ENCODE measurements at regions not wholly inside any gene's neighbourhood (a gene's known extent, or its start where the extent isn't known, plus 50 kb on each side); places are given as distances from the start of the nearest gene placed in this dataset.
"Not testable (repeated sequence)": the region's sequence is repeated elsewhere in the genome, so short reads cannot be mapped to it uniquely, and the experiment has no call there.

- no peak for DNase-seq
Measured at GRCh38 chr1:95701450-95702173, 467.6 kb downstream of the RWDD3 start.

- DNase-seq: no peak
Measured at GRCh38 chr1:95703046-95703445, 469.0 kb downstream of the RWDD3 start.

- DNase-seq: no peak
Measured at GRCh38 chr1:95716097-95716496, 482.1 kb downstream of the RWDD3 start.

- DNase-seq: no peak
Measured at GRCh38 chr1:95716550-95716949, 482.5 kb downstream of the RWDD3 start.

- DNase-seq: no peak
Measured at GRCh38 chr1:95723346-95723745, 489.3 kb downstream of the RWDD3 start.

- DNase-seq: no peak
Measured at GRCh38 chr1:95728841-95729240, 494.8 kb downstream of the RWDD3 start.

- no peak for DNase-seq
Measured at GRCh38 chr1:95730986-95731385, 497.0 kb downstream of the RWDD3 start.

- DNase-seq: no peak
Measured at GRCh38 chr1:95731466-95731865, 497.5 kb downstream of the RWDD3 start.

- no peak for DNase-seq
Measured at GRCh38 chr1:95733031-95733430, 499.0 kb downstream of the RWDD3 start.

- no peak for DNase-seq
Measured at GRCh38 chr1:95733671-95734070, 499.7 kb downstream of the RWDD3 start.

- no peak for DNase-seq
Measured at GRCh38 chr1:95734560-95734959, 500.6 kb downstream of the RWDD3 start.

GRCh38 chr1:95742591-95743089 is 508.6 kb downstream of the RWDD3 start:
- DNase-seq: no peak

GRCh38 chr1:95744731-95745130 is 510.7 kb downstream of the RWDD3 start:
- no peak for DNase-seq

GRCh38 chr1:95752515-95753381 is 518.7 kb downstream of the RWDD3 start:
- DNase-seq: no peak

- no peak for DNase-seq
Measured at GRCh38 chr1:95753382-95754016, 519.5 kb downstream of the RWDD3 start.

- DNase-seq: no peak
Measured at GRCh38 chr1:95754412-95754811, 520.4 kb downstream of the RWDD3 start.

- no peak for DNase-seq
Measured at GRCh38 chr1:95766036-95766435, 532.0 kb downstream of the RWDD3 start.

- no peak for DNase-seq
Measured at GRCh38 chr1:95770581-95770980, 536.6 kb downstream of the RWDD3 start.

GRCh38 chr1:95778217-95778616 is 544.2 kb downstream of the RWDD3 start:
- DNase-seq: no peak

GRCh38 chr1:95780836-95781235 is 546.8 kb downstream of the RWDD3 start:
- DNase-seq: no peak

- no peak for DNase-seq
Measured at GRCh38 chr1:95790136-95790535, 556.1 kb downstream of the RWDD3 start.

- no peak for DNase-seq
Measured at GRCh38 chr1:95793893-95794292, 559.9 kb downstream of the RWDD3 start.

- not testable (repeated sequence) for DNase-seq
Measured at GRCh38 chr1:95797761-95798160, 563.8 kb downstream of the RWDD3 start.

GRCh38 chr1:95806171-95806570 is 572.2 kb downstream of the RWDD3 start:
- no peak for DNase-seq
